ENCODE measurements at regions not wholly inside any gene's neighbourhood (a gene's known extent, or its start where the extent isn't known, plus 50 kb on each side); places are given as distances from the start of the nearest gene placed in this dataset.

DNA sequence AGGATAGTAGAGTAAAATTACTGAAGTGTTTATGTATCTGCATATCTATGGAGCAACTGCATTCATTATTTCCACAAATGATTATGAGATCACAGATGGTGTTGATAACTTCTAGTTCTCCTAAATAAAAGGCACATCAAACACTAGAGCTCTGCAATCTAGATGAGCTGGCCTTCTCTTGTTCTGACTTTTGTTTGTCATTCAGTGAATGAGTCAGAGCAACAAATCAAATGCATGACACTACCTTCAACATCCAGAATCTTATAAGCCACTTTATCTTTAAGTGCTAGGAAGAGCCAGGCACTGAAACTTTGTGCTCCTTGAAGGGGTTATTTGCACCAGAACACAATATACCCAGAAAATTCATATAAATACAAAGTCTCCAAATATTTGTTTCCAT, 456.0 kb downstream of the PCDH17 start:
- Histone ChIP-seq H3K79me2 (replicated peaks; ENCODE audit: insufficient read depth) (no peaks in the 10 kb centered on the region), H3K36me3 (ENCODE audit: insufficient read depth) (no peaks in the 10 kb centered on the region), H3K27ac (ENCODE audit: low read depth) (no peak overlapping the region), H2AFZ (no peak overlapping the region), H3K4me2 (no peak overlapping the region), H3K4me3 (no peak overlapping the region), H3K4me1 (ENCODE audit: insufficient read depth) (no peaks in the 10 kb centered on the region), H4K20me1 (replicated peaks; ENCODE audit: insufficient read depth) (no peaks in the 10 kb centered on the region), H3K9me2 (ENCODE audit: insufficient read depth) (no peaks in the 10 kb centered on the region), H3F3A (replicated peaks; ENCODE audit: low read depth) (no peaks in the 10 kb centered on the region), H3K27me3 (ENCODE audit: insufficient read depth) (no peaks in the 10 kb centered on the region)
- Mint-ChIP-seq H3K36me3 (ENCODE audit: low read depth) (no peaks in the 10 kb centered on the region), H3K27ac (no peak overlapping the region), H3K4me3 (no peak overlapping the region), H3K27me3 (ENCODE audit: insufficient read depth, low read depth, poor library complexity) (no peaks in the 10 kb centered on the region), H3K4me1 (no peaks in the 10 kb centered on the region), H3K9me3 (no peaks in the 10 kb centered on the region)
- DNase-seq (ENCODE audit: low spot score): peak; percentile 4
- no peak for ATAC-seq
- TF ChIP-seq, protein P1, sequence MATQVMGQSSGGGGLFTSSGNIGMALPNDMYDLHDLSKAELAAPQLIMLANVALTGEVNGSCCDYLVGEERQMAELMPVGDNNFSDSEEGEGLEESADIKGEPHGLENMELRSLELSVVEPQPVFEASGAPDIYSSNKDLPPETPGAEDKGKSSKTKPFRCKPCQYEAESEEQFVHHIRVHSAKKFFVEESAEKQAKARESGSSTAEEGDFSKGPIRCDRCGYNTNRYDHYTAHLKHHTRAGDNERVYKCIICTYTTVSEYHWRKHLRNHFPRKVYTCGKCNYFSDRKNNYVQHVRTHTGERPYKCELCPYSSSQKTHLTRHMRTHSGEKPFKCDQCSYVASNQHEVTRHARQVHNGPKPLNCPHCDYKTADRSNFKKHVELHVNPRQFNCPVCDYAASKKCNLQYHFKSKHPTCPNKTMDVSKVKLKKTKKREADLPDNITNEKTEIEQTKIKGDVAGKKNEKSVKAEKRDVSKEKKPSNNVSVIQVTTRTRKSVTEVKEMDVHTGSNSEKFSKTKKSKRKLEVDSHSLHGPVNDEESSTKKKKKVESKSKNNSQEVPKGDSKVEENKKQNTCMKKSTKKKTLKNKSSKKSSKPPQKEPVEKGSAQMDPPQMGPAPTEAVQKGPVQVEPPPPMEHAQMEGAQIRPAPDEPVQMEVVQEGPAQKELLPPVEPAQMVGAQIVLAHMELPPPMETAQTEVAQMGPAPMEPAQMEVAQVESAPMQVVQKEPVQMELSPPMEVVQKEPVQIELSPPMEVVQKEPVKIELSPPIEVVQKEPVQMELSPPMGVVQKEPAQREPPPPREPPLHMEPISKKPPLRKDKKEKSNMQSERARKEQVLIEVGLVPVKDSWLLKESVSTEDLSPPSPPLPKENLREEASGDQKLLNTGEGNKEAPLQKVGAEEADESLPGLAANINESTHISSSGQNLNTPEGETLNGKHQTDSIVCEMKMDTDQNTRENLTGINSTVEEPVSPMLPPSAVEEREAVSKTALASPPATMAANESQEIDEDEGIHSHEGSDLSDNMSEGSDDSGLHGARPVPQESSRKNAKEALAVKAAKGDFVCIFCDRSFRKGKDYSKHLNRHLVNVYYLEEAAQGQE (IDR thresholded peaks at IDR 0.05; ENCODE audit: unreplicated experiment): no peak
- no peak for TF ChIP-seq EZH2phosphoT487 (IDR thresholded peaks at IDR 0.05; ENCODE audit: unreplicated experiment)
- no peak for TF ChIP-seq CREB1 (CRISPR knock-in tag; IDR thresholded peaks at IDR 0.05; ENCODE audit: low read depth)
- TF ChIP-seq EZH2 (IDR thresholded peaks at IDR 0.05; ENCODE audit: low read depth, unreplicated experiment): no peak
- TF ChIP-seq JUNB (IDR thresholded peaks at IDR 0.05; ENCODE audit: unreplicated experiment): no peak
- TF ChIP-seq NANOG (IDR thresholded peaks at IDR 0.05; ENCODE audit: borderline replicate concordance): no peak
- TF ChIP-seq, protein P2, sequence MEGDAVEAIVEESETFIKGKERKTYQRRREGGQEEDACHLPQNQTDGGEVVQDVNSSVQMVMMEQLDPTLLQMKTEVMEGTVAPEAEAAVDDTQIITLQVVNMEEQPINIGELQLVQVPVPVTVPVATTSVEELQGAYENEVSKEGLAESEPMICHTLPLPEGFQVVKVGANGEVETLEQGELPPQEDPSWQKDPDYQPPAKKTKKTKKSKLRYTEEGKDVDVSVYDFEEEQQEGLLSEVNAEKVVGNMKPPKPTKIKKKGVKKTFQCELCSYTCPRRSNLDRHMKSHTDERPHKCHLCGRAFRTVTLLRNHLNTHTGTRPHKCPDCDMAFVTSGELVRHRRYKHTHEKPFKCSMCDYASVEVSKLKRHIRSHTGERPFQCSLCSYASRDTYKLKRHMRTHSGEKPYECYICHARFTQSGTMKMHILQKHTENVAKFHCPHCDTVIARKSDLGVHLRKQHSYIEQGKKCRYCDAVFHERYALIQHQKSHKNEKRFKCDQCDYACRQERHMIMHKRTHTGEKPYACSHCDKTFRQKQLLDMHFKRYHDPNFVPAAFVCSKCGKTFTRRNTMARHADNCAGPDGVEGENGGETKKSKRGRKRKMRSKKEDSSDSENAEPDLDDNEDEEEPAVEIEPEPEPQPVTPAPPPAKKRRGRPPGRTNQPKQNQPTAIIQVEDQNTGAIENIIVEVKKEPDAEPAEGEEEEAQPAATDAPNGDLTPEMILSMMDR (conservative IDR thresholded peaks at IDR 0.05; ENCODE audit: low read depth in 2 of 2): no peak
- no peak for TF ChIP-seq ZNF331 (CRISPR knock-in tag; IDR thresholded peaks at IDR 0.05; ENCODE audit: low read depth)

DNA sequence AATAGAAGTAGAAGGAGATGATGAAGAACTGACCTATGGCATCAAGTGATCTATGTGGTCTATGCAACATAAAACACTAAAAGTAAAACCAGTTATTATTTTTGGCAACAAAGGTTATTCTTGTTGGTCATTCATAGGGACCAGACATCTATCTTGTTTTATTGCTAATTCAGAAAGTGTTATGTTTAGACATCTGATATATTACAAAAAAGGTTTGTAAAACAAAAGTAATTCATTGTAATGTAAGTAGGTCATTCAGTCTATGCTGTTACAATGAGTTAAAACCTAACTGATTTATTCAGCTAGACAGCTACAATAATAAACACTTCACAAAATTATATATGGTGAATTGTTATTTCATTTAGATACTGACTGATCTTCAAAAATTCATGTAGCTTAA, 461.9 kb downstream of the PCDH17 start:
- Mint-ChIP-seq H3K27me3 (ENCODE audit: insufficient read depth, low read depth, poor library complexity) (no peaks in the 10 kb centered on the region), H3K4me1 (no peaks in the 10 kb centered on the region), H3K27ac (no peak overlapping the region), H3K4me3 (no peak overlapping the region), H3K36me3 (ENCODE audit: low read depth) (no peaks in the 10 kb centered on the region), H3K9me3 (no peaks in the 10 kb centered on the region)
- DNase-seq (ENCODE audit: low spot score) (no peak), ATAC-seq (no peak)
- Histone ChIP-seq H3K4me1 (ENCODE audit: insufficient read depth) (no peaks in the 10 kb centered on the region), H3K27me3 (ENCODE audit: insufficient read depth) (no peaks in the 10 kb centered on the region), H3K4me3 (no peak overlapping the region), H2AFZ (no peak overlapping the region), H3K79me2 (replicated peaks; ENCODE audit: insufficient read depth) (no peaks in the 10 kb centered on the region), H3K27ac (ENCODE audit: low read depth) (no peak overlapping the region), H3F3A (replicated peaks; ENCODE audit: low read depth) (no peaks in the 10 kb centered on the region), H3K4me2 (no peak overlapping the region), H4K20me1 (replicated peaks; ENCODE audit: insufficient read depth) (no peaks in the 10 kb centered on the region), H3K9me2 (ENCODE audit: insufficient read depth) (no peaks in the 10 kb centered on the region), H3K36me3 (ENCODE audit: insufficient read depth) (no peaks in the 10 kb centered on the region)
- no peak for TF ChIP-seq EZH2phosphoT487 (IDR thresholded peaks at IDR 0.05; ENCODE audit: unreplicated experiment)
- TF ChIP-seq, protein P1 (IDR thresholded peaks at IDR 0.05; ENCODE audit: unreplicated experiment): no peak
- no peak for TF ChIP-seq EZH2 (IDR thresholded peaks at IDR 0.05; ENCODE audit: low read depth, unreplicated experiment)
- TF ChIP-seq NANOG (IDR thresholded peaks at IDR 0.05; ENCODE audit: borderline replicate concordance): no peak
- TF ChIP-seq, protein P2 (conservative IDR thresholded peaks at IDR 0.05; ENCODE audit: low read depth in 2 of 2): no peak
- TF ChIP-seq, protein P3, sequence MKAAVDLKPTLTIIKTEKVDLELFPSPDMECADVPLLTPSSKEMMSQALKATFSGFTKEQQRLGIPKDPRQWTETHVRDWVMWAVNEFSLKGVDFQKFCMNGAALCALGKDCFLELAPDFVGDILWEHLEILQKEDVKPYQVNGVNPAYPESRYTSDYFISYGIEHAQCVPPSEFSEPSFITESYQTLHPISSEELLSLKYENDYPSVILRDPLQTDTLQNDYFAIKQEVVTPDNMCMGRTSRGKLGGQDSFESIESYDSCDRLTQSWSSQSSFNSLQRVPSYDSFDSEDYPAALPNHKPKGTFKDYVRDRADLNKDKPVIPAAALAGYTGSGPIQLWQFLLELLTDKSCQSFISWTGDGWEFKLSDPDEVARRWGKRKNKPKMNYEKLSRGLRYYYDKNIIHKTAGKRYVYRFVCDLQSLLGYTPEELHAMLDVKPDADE (IDR thresholded peaks at IDR 0.05): no peak
- TF ChIP-seq CREB1 (CRISPR knock-in tag; IDR thresholded peaks at IDR 0.05; ENCODE audit: low read depth): no peak
- no peak for TF ChIP-seq POLR2AphosphoS5 (IDR thresholded peaks at IDR 0.05; ENCODE audit: low read depth)
- TF ChIP-seq ZNF331 (CRISPR knock-in tag; IDR thresholded peaks at IDR 0.05; ENCODE audit: low read depth): no peak
- TF ChIP-seq JUNB (IDR thresholded peaks at IDR 0.05; ENCODE audit: unreplicated experiment): no peak
- no peak for TF ChIP-seq STAT1 (IDR thresholded peaks at IDR 0.05; ENCODE audit: unreplicated experiment)

All from GM23338 (cell line).